Stimulated activated naive CD8-positive, alpha-beta T cell treated with anti-CD3 and anti-CD28 coated beads, Interleukin-15, Interleukin-2, amounts not matched to agents 100 U/mL and 50 U/mL, for 24 hours (primary cell): ENCODE measurements at regions not wholly inside any gene's neighbourhood (a gene's known extent, or its start where the extent isn't known, plus 50 kb on each side); places are given as distances from the start of the nearest gene placed in this dataset.
A peak's percentile ranks its signal among the peaks of the same experiment; 100 is the strongest.

Source experiments
- ATAC-seq: fragments of 150-1000 bp; cut with Tn5 transposase; one replicate; pipeline ENCODE4 v1.10.0; 2021
- DNase-seq: peaks from one replicate; pipeline ENCODE4 v3.0.0; 2021

- ATAC-seq (no peak), DNase-seq (no peak)
Observed at GRCh38 chr21:35265170-35265877, 216.2 kb upstream of the RUNX1 start.

GRCh38 chr21:35259457-35259856, 210.4 kb upstream of the RUNX1 start:
- ATAC-seq (no peak), DNase-seq (no peak)

DNA sequence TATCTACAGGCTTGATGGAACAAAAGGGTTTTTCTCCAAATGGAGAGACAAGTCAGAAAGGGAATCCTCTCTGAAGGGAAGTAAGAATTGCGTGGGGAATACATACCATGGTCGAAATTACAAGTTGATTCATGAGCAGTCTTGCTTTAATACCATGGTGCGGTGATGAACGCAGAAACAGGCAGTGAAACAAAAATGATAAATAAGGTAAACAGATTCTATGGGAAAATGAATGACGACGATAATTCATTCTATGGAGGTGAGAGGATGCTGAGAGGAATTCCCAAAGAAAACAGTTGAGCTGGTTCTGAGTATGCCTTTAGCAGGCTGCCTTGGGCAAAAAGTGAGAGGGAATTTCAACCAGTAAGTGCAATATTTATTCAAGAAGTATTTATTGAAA, 209.4 kb upstream of the RUNX1 start:
- ATAC-seq (no peak), DNase-seq (no peak)

- DNase-seq (no peak), ATAC-seq (no peak)
Observed at GRCh38 chr21:35257413-35257812, 208.3 kb upstream of the RUNX1 start.

DNA sequence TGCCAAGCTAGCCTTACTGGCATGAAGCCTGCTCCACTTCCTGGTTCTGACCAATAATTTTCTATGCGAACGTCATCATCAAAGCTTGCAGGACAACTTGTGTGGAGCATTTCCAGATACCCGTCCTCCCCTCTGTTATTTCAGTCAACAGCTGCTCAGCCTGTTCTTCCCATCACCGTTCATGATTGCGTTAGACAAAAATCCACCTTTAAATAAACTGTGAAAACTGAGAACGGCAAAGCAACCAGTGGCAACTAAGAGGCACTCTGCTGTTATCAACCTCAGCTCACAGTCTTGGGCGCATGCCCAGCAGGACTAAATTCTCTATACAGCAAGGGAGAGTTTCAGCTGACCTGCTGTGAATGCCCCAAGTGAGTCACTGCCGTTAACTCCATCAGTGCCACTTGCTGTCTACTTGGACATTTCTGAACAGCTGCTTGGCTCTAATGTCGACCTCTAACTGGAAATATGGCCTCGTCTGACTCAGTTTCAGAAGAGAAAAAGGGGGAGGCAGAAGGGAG, 207.4 kb upstream of the RUNX1 start:
- peak; percentile 14 for ATAC-seq
- DNase-seq = no peak

DNA sequence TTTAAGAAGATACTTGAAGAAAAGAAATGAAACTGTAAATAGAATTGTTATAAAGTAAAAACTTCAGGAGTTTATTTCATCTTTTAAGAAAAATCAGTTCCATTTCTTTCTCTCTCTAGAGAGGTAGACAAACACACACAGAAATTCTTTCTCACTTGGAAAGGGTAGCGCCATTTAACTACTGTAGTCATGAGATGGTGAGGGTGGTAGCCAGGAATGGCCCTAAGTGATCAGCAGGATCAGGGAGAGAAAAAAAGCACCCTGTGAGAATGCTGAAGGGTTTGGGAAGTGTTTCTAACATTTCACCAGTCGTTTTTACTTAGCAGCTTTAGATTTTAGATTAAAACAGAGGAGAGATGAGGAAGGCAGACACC, 205.7 kb upstream of the RUNX1 start:
- DNase-seq = no peak
- no peak for ATAC-seq

- DNase-seq (no peak), ATAC-seq (no peak)
Observed at GRCh38 chr21:35254006-35254764, 205.1 kb upstream of the RUNX1 start.

GRCh38 chr21:35252831-35253230, 203.7 kb upstream of the RUNX1 start:
- no peak for DNase-seq
- peak; percentile 86 for ATAC-seq

DNA sequence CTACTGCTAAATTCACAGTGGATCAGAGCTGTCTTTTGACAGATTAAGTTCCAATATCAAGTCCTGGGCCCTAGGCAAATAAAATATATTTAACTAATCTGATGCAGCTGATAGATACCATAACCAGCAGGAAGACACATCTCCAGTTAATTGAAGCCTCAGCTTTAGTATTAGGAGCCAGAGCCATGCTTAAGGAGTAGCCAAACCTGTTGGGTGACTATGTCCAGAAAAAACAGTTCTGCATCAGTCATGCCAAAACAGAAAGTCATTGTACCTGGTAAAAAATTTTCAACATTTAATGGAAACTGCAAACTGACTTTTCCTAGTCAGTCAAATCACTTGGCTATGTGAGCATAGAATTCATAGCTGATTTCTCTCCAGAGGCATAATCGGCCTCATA, 200.5 kb upstream of the RUNX1 start:
- DNase-seq (no peak), ATAC-seq (no peak)

- ATAC-seq (no peak), DNase-seq (no peak)
Observed at GRCh38 chr21:35245879-35246278, 196.8 kb upstream of the RUNX1 start.

DNA sequence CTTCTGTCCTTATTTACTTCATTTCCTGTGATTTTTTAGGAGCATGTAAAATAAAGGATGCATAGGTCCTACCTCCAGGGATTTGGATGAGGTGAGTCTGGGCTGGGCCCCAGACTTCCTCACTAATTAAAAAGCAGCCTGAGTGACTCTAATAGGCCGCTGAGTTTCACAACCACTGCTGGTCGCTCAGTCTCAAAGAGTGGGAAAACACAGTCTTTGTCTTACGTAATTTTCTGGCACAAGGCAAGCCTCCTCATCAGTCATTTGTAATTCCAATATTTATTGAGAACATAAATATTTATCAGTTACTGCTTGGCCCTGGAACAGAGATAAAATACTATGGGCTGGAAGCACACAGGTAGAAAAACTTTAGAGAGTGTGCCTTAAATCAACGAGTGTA, 195.4 kb upstream of the RUNX1 start:
- no peak for ATAC-seq

GRCh38 chr21:35243171-35243570, 194.1 kb upstream of the RUNX1 start:
- no peak for ATAC-seq
- DNase-seq = no peak

More for the DNA sequence above, 195.4 kb upstream of the RUNX1 start:
- no peak for DNase-seq

GRCh38 chr21:35239811-35240219, 190.7 kb upstream of the RUNX1 start:
- DNase-seq (no peak), ATAC-seq (no peak)

DNA sequence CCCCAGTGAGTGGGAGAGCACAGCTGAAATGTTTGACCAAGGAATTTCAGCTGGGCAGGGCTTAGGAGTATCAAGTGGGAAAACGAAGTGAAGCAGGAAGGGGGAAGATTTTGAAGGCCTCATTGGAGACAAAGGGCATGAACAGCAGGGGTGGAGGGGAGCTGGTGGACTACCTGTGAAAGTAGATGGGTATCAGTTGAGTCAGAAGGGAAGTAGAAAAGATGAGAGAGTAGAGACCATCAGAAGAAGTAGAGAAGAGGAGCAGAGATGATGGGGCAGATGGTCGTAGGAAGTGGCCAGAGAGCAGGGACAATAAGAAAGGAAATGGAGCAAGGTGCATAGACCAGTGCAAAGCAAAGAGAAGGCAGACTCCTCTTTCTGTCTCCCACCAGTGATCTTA, 189.0 kb upstream of the RUNX1 start:
- DNase-seq (no peak), ATAC-seq (peak; percentile 57)

DNA sequence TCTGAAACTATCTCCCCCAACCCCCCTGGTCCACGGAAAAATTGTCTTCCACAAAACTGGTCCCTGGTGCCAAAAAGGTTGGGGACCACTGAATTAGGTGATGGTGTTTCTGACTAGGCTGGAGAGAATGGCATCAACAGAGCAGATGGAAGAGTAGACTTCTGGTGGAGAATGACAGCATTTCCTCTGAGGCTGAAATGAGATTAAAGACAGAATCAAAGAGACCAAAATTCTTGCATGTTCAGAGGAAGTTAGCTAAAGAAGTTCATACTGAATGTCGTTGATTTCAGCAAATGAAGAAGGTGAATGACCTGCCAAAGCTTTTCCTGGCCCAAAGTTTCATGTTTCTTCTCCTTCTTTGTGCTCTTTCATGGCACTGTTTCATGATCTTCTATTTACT, 188.2 kb upstream of the RUNX1 start:
- no peak for ATAC-seq
- DNase-seq = no peak

DNA sequence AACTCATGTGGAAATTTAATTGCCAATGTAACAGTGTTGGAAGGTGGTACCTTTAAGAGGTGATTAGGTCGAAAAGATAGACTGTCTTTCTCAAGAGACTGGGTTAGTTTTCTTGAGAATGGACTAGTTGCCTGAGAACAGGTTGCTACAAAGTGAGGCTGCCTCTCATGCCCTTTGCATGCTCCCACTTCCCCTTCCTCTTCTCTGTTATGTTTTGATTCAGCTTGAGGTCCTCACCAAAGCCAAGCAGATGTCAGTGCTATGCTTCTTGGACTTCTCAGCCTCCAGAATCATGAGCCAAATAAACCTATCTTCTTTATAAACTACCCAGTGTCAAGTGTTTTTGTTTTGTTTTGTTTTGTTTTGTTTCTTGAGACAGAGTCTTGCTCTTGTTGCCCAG, 187.0 kb upstream of the RUNX1 start:
- DNase-seq (no peak), ATAC-seq (peak; percentile 52)

GRCh38 chr21:35234725-35235124, 185.6 kb upstream of the RUNX1 start:
- ATAC-seq = peak; percentile 73

DNA sequence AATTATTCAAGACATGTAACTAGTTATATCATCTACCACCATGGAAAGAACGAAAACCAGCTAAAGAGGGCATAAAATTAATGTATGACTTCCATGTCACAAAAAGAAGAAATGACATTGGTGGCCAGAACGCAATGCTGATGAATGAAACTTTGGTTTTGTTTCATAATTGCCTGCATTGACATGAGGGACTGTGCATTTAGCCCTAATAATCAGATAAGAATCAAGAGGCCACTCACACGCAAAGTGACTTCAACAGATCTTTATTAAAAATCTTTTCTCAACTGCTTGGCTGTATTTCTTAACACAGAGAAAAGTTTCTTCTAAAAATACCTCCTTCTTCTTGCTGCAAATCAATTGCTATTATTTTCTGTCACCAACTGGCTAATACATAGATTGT, 184.7 kb upstream of the RUNX1 start:
- ATAC-seq = no peak
- no peak for DNase-seq

More at GRCh38 chr21:35234725-35235124, 185.6 kb upstream of the RUNX1 start:
- no peak for DNase-seq

GRCh38 chr21:35232545-35233176, 183.6 kb upstream of the RUNX1 start:
- DNase-seq = no peak
- no peak for ATAC-seq

DNA sequence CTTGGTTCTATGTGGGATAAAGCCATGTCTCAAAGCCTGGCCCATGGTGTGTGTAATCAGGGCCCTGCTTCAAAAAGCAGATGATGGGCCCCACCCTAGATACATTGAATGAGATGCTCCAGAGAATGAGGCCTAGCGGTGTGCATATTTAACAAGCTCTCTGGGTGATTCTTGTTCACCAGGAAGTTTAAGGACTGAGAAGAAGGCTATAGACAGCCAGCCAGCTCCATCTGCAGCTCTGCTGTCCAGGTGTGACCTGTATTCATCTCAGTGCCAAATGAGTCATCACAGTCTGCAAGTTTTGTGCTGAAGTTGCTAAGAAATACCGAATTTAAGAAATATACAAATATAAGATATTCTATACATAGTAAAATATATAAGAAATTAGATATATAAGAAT, 182.0 kb upstream of the RUNX1 start:
- DNase-seq = no peak
- ATAC-seq = no peak

DNA sequence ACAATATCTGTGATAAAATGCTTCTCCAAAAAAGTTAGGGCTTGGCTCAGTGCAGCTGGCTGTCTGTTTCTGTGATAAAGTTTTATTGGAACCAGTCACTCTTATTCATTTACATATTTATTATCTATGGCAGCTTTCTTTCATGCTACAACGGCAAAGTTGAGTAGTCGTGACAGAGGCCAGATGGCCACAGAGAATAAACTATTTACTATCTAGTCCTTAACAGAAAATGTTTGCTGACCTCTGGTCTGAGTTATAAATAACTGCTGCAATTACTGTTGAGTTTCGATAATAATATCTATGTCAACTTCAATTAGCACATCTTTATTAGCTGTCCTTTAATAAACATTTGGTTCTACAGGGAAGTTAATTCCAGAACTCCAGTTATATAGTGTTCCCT, 180.2 kb upstream of the RUNX1 start:
- DNase-seq (no peak), ATAC-seq (no peak)

GRCh38 chr21:35227786-35228185, 178.7 kb upstream of the RUNX1 start:
- DNase-seq = no peak

More at GRCh38 chr21:35227786-35228185, 178.7 kb upstream of the RUNX1 start:
- ATAC-seq = no peak
